Parathyroid adenoma (tissue), 2 donors: ENCODE measurements at regions not wholly inside any gene's neighbourhood (a gene's known extent, or its start where the extent isn't known, plus 50 kb on each side); places are given as distances from the start of the nearest gene placed in this dataset.
A peak's percentile ranks its signal among the peaks of the same experiment; 100 is the strongest.

ENCODE experiments used
- H2AFZ ChIP-seq: fragments of 300-600 bp; sonication (generic); one replicate; pipeline ENCODE4 v1.7.0; 2017; ENCODE audit warnings: antibody characterized with exemption, mild to moderate bottlenecking
- H3K27ac ChIP-seq: fragments of 300-600 bp; sonication (generic); one replicate; pipeline ENCODE4 v1.7.0; 2017
- H3K27me3 ChIP-seq: fragments of 300-600 bp; sonication (generic); one replicate; pipeline ENCODE4 v1.7.0; 2017; ENCODE audit warnings: low read length; ENCODE audit not compliant: control insufficient read depth, insufficient read depth
- H3K36me3 ChIP-seq: fragments of 300-600 bp; sonication (generic); one replicate; pipeline ENCODE4 v1.7.0; 2017; ENCODE audit warnings: low read length; ENCODE audit not compliant: control insufficient read depth, insufficient read depth
- H3K4me1 ChIP-seq: fragments of 300-600 bp; sonication (generic); one replicate; pipeline ENCODE4 v1.7.0; 2017; ENCODE audit warnings: control low read depth
- H3K4me2 ChIP-seq: fragments of 300-600 bp; sonication (generic); one replicate; pipeline ENCODE4 v1.7.0; 2017; ENCODE audit warnings: low read length
- H3K4me3 ChIP-seq: fragments of 300-600 bp; sonication (generic); one replicate; pipeline ENCODE4 v1.7.0; 2017; ENCODE audit warnings: low read depth, low read length
- H3K79me2 ChIP-seq: fragments of 300-600 bp; sonication (generic); one replicate; pipeline ENCODE4 v1.7.0; 2017; ENCODE audit warnings: control low read depth
- H3K9ac ChIP-seq: fragments of 300-600 bp; sonication (generic); one replicate; pipeline ENCODE4 v1.7.0; 2017; ENCODE audit warnings: mild to moderate bottlenecking
- H3K9me3 ChIP-seq: fragments of 300-600 bp; sonication (generic); one replicate; pipeline ENCODE4 v1.7.0; 2017; ENCODE audit warnings: low read length; ENCODE audit not compliant: control insufficient read depth
- TF ChIP-seq, protein P1 (sequence below): fragments of 300-600 bp; sonication (generic); IDR thresholded peaks from one replicate; pipeline ENCODE4 v1.7.0; 2017; ENCODE audit warnings: antibody characterized with exemption, mild to moderate bottlenecking
- donor health status: primary hyperparathyroidism.

DNA sequence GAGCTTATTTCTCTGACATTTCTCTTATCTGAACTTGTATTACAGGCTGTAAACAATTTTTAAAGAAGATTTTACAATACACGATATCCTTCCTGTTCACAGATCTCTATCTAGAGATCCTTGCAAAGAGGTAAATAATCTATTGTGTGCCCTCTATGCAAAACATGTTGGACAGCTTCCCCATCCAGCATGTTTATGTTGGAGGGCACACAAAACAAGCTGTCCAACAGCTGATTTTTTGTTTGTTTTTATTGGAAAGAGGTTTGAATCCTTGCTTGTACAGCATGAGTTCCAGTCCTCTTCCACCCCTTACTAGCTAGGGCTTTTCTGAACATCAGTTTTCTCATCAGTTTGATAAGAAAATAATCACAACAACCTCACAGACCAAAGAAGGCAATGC, 62.3 kb upstream of the SYNDIG1 start:
- TF ChIP-seq, protein P1, sequence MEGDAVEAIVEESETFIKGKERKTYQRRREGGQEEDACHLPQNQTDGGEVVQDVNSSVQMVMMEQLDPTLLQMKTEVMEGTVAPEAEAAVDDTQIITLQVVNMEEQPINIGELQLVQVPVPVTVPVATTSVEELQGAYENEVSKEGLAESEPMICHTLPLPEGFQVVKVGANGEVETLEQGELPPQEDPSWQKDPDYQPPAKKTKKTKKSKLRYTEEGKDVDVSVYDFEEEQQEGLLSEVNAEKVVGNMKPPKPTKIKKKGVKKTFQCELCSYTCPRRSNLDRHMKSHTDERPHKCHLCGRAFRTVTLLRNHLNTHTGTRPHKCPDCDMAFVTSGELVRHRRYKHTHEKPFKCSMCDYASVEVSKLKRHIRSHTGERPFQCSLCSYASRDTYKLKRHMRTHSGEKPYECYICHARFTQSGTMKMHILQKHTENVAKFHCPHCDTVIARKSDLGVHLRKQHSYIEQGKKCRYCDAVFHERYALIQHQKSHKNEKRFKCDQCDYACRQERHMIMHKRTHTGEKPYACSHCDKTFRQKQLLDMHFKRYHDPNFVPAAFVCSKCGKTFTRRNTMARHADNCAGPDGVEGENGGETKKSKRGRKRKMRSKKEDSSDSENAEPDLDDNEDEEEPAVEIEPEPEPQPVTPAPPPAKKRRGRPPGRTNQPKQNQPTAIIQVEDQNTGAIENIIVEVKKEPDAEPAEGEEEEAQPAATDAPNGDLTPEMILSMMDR: no peak
- Histone ChIP-seq H3K4me2 (no peak overlapping the region), H3K27ac (no peak overlapping the region), H3K9me3 (no peaks in the 10 kb centered on the region), H3K79me2 (no peaks in the 10 kb centered on the region), H3K27me3 (no peaks in the 10 kb centered on the region), H3K4me1 (peaks cover 3% of the 10 kb centered on the region), H3K36me3 (no peaks in the 10 kb centered on the region), H3K4me3 (no peak overlapping the region), H3K9ac (no peak overlapping the region), H2AFZ (peak overlapping the region; percentile 42)

DNA sequence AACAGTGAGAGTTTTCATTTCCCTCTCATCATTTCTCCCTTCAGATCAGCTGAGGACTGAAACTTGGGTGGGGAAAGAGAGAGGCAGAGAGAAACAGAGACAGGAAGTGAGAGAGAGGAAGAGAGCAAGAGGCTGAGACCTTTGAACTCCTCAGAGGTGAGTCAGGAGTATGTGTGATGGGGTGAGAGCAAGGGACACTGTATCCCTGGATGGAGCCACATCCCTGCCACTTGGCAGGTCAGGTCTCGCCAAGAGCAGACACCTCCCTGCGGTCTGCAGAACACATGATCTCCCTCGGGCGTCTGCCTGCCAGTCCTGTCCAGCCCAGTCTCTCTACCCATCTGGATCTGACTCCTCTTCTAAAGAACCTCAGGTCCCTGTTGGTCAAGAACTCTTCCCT, 62.7 kb upstream of the SYNDIG1 start:
- Histone ChIP-seq H3K4me3 (no peak overlapping the region), H3K27ac (no peak overlapping the region), H3K4me1 (peaks cover 3% of the 10 kb centered on the region), H3K79me2 (no peaks in the 10 kb centered on the region), H2AFZ (peak overlapping the region; percentile 42), H3K36me3 (no peaks in the 10 kb centered on the region), H3K9me3 (no peaks in the 10 kb centered on the region), H3K9ac (no peak overlapping the region), H3K27me3 (no peaks in the 10 kb centered on the region), H3K4me2 (no peak overlapping the region)
- TF ChIP-seq, protein P1: no peak

DNA sequence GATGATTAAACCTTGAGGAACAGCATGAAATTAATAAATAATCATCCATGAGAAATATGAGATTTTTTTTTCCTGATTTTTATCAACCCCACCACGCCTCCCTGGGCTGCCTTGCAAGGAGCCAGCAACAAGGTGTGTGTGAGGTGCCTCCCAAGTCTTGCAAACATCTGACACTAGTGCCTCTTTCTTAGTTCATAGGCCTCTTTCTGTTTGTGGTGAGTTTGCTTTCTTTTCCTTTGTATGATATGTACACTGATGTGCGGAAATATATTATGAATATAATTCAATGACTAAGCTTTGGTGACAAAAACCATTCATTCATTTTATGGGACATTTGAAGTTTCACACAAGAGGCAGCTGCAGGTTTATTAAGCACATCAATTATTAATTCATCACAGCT, 63.2 kb upstream of the SYNDIG1 start:
- Histone ChIP-seq H3K4me2 (no peak overlapping the region), H2AFZ (no peak overlapping the region), H3K9ac (no peak overlapping the region), H3K36me3 (no peaks in the 10 kb centered on the region), H3K9me3 (no peaks in the 10 kb centered on the region), H3K4me3 (no peak overlapping the region), H3K27ac (no peak overlapping the region), H3K27me3 (no peaks in the 10 kb centered on the region), H3K4me1 (peaks cover 3% of the 10 kb centered on the region), H3K79me2 (no peaks in the 10 kb centered on the region)
- TF ChIP-seq, protein P1: no peak

DNA sequence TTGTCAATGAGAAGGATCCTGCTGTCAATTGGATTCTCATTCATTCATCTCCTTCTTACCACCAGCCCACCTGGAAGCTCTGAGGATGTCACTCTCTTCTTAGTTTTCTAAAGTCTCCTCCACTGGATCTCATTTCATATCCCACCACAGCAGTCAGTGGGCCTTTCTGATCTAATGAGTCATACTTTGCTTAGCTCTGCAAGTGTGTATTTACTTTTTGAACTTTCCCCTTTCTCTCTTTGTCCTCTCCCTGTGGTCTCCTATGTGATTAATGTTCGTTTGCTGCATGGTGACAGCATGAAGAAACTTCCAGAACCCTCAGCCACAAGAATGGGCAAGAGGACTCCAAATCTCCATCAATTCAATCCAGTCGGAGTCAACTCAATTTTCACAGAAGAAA, 63.6 kb upstream of the SYNDIG1 start:
- Histone ChIP-seq H3K4me2 (no peak overlapping the region), H3K9me3 (no peaks in the 10 kb centered on the region), H3K9ac (no peak overlapping the region), H3K79me2 (no peaks in the 10 kb centered on the region), H3K4me3 (no peak overlapping the region), H3K27ac (no peak overlapping the region), H3K4me1 (peaks cover 3% of the 10 kb centered on the region), H3K27me3 (no peaks in the 10 kb centered on the region), H3K36me3 (no peaks in the 10 kb centered on the region), H2AFZ (no peak overlapping the region)
- TF ChIP-seq, protein P1: no peak

DNA sequence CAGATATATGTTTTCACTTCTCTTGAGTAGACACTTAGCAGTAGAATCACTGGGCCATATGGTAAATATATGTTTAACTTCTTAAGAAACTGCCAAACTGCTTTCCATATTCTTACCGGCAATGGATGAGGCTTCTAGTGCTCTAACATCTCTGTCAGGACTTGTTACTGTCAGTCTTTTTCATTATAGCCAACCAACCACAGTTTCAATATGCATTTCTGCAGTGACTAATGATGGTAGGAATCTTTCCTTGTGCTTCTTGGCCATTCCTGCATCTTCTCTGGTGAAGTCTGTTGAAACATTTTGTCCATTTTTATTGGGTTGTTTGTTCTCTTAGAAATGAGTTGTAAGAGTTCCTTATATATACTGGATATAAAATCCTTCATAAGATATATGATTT, 66.0 kb upstream of the SYNDIG1 start:
- no peak overlapping the region for H3K27ac ChIP-seq
- no peaks in the 10 kb centered on the region for H3K9me3 ChIP-seq
- TF ChIP-seq, protein P1: no peak
- no peak overlapping the region for H3K4me3 ChIP-seq
- no peaks in the 10 kb centered on the region for H3K79me2 ChIP-seq
- H3K9ac ChIP-seq: no peak overlapping the region
- H3K4me2 ChIP-seq: no peak overlapping the region
- no peak overlapping the region for H2AFZ ChIP-seq
- H3K36me3 ChIP-seq: no peaks in the 10 kb centered on the region
- H3K4me1 ChIP-seq: peaks cover 3% of the 10 kb centered on the region
- no peaks in the 10 kb centered on the region for H3K27me3 ChIP-seq
